Activated T-cell treated with anti-CD3 and anti-CD28 coated beads, Interleukin-2, amount 50 U/mL, for 72 hours (primary cell): ENCODE measurements at regions not wholly inside any gene's neighbourhood (a gene's known extent, or its start where the extent isn't known, plus 50 kb on each side); places are given as distances from the start of the nearest gene placed in this dataset.

Source experiments
- ATAC-seq, 2 donors: fragments of 150-1000 bp; cut with Tn5 transposase; replicated peaks in 1 of 2; 2 replicates each; pipeline ENCODE4 v1.10.0; 2021; ENCODE audit warnings: moderate library complexity in 2 of 2, mild to moderate bottlenecking in 1 of 2
- DNase-seq, 2 donors: peaks; one replicate each; pipeline ENCODE4 v3.0.0; 2021 to 2022; ENCODE audit warnings: mixed read lengths in 1 of 2
- H3K27ac Mint-ChIP-seq: one replicate; pipeline ENCODE4 v1.8.0; 2022; ENCODE audit warnings: mild to moderate bottlenecking, moderate library complexity, mixed read lengths
- H3K27me3 Mint-ChIP-seq: one replicate; pipeline ENCODE4 v1.8.0; 2022; ENCODE audit warnings: low read depth, mixed read lengths
- H3K36me3 Mint-ChIP-seq, 2 donors: one replicate each; pipeline ENCODE4 v1.8.0; 2022; ENCODE audit warnings: mixed read lengths in 2 of 2, mild to moderate bottlenecking in 1 of 2; ENCODE audit not compliant: insufficient read depth in 2 of 2
- H3K4me1 Mint-ChIP-seq: one replicate; pipeline ENCODE4 v1.8.0; 2022; ENCODE audit warnings: low read depth, mixed read lengths
- H3K4me3 Mint-ChIP-seq, 2 donors: one replicate each; pipeline ENCODE4 v1.8.0; 2022; ENCODE audit warnings: mild to moderate bottlenecking in 2 of 2, mixed read lengths in 2 of 2, moderate library complexity in 2 of 2
- H3K9me3 Mint-ChIP-seq, 2 donors: one replicate each; pipeline ENCODE4 v1.8.0; 2022; ENCODE audit warnings: mixed read lengths in 2 of 2

- Mint-ChIP-seq H3K27ac (no peak overlapping the region), H3K9me3 (peaks cover 4 to 6% of the 10 kb centered on the region in 2 donors), H3K36me3 (no peaks in the 10 kb centered on the region), H3K27me3 (peaks cover 15% of the 10 kb centered on the region), H3K4me3 (no peak overlapping the region), H3K4me1 (no peaks in the 10 kb centered on the region)
- no peak for ATAC-seq
- DNase-seq = no peak
These were observed 578.0 kb upstream of the CADM1 start for GRCh38 chr11:116082256-116082655.

- Mint-ChIP-seq H3K27ac (no peak overlapping the region), H3K36me3 (no peaks in the 10 kb centered on the region), H3K4me3 (no peak overlapping the region), H3K27me3 (peaks cover 15% of the 10 kb centered on the region), H3K9me3 (peaks cover 7 to 9% of the 10 kb centered on the region in 2 donors), H3K4me1 (no peaks in the 10 kb centered on the region)
- ATAC-seq = no peak
- no peak for DNase-seq
These were observed 575.4 kb upstream of the CADM1 start for GRCh38 chr11:116079580-116079979.

- H3K36me3 Mint-ChIP-seq = no peaks in the 10 kb centered on the region
- no peak overlapping the region for H3K27ac Mint-ChIP-seq
- no peak overlapping the region for H3K4me3 Mint-ChIP-seq
- DNase-seq = no peak
- no peak for ATAC-seq
- peaks cover 7 to 8% of the 10 kb centered on the region in 2 donors for H3K9me3 Mint-ChIP-seq
- H3K27me3 Mint-ChIP-seq = peaks cover 15% of the 10 kb centered on the region
- H3K4me1 Mint-ChIP-seq = no peaks in the 10 kb centered on the region
These were observed 573.9 kb upstream of the CADM1 start for GRCh38 chr11:116078101-116078591.

GRCh38 chr11:116077092-116077491 is 572.9 kb upstream of the CADM1 start:
- H3K27me3 Mint-ChIP-seq = peaks cover 12% of the 10 kb centered on the region

GRCh38 chr11:116073854-116074837 is 569.9 kb upstream of the CADM1 start:
- Mint-ChIP-seq H3K4me3 (no peak overlapping the region), H3K36me3 (no peaks in the 10 kb centered on the region), H3K27me3 (peaks cover 6% of the 10 kb centered on the region), H3K4me1 (no peaks in the 10 kb centered on the region), H3K9me3 (peaks cover 3% of the 10 kb centered on the region in 2 donors), H3K27ac (no peak overlapping the region)
- DNase-seq (peak in 1 of 2 donors; percentile 9), ATAC-seq (peak; percentile 50 to 76)

More at GRCh38 chr11:116077092-116077491, 572.9 kb upstream of the CADM1 start:
- no peak for DNase-seq
- no peaks in the 10 kb centered on the region for H3K36me3 Mint-ChIP-seq
- H3K4me1 Mint-ChIP-seq = no peaks in the 10 kb centered on the region
- H3K4me3 Mint-ChIP-seq = no peak overlapping the region
- H3K9me3 Mint-ChIP-seq = peaks cover 7% of the 10 kb centered on the region in 2 donors
- H3K27ac Mint-ChIP-seq = no peak overlapping the region
- ATAC-seq = no peak

GRCh38 chr11:116072601-116073410 is 568.6 kb upstream of the CADM1 start:
- DNase-seq = peak in 1 of 2 donors; percentile 6
- H3K9me3 Mint-ChIP-seq = peaks cover 3% of the 10 kb centered on the region in 2 donors
- no peak overlapping the region for H3K4me3 Mint-ChIP-seq
- no peaks in the 10 kb centered on the region for H3K36me3 Mint-ChIP-seq
- H3K4me1 Mint-ChIP-seq = no peaks in the 10 kb centered on the region
- H3K27ac Mint-ChIP-seq = no peak overlapping the region
- no peak for ATAC-seq
- peaks cover 6% of the 10 kb centered on the region for H3K27me3 Mint-ChIP-seq

GRCh38 chr11:116072133-116072532 is 567.9 kb upstream of the CADM1 start:
- peaks cover 3% of the 10 kb centered on the region in 2 donors for H3K9me3 Mint-ChIP-seq
- H3K4me1 Mint-ChIP-seq = no peaks in the 10 kb centered on the region
- no peak for DNase-seq
- no peak overlapping the region for H3K27ac Mint-ChIP-seq
- ATAC-seq = no peak
- no peaks in the 10 kb centered on the region for H3K36me3 Mint-ChIP-seq
- H3K4me3 Mint-ChIP-seq = no peak overlapping the region
- peaks cover 6% of the 10 kb centered on the region for H3K27me3 Mint-ChIP-seq

- no peak for DNase-seq
- Mint-ChIP-seq H3K27me3 (peaks cover 6% of the 10 kb centered on the region), H3K9me3 (no peaks in the 10 kb centered on the region), H3K36me3 (no peaks in the 10 kb centered on the region), H3K4me1 (no peaks in the 10 kb centered on the region), H3K27ac (no peak overlapping the region), H3K4me3 (no peak overlapping the region)
- ATAC-seq = no peak
These were observed 567.0 kb upstream of the CADM1 start for GRCh38 chr11:116071241-116071640.

GRCh38 chr11:116070520-116070919 is 566.3 kb upstream of the CADM1 start:
- H3K27ac Mint-ChIP-seq = no peak overlapping the region
- no peaks in the 10 kb centered on the region for H3K36me3 Mint-ChIP-seq
- H3K4me3 Mint-ChIP-seq = no peak overlapping the region
- no peaks in the 10 kb centered on the region for H3K9me3 Mint-ChIP-seq
- H3K4me1 Mint-ChIP-seq = no peaks in the 10 kb centered on the region
- ATAC-seq = no peak
- peaks cover 6% of the 10 kb centered on the region for H3K27me3 Mint-ChIP-seq
- DNase-seq = no peak

- ATAC-seq (no peak), DNase-seq (no peak)
- Mint-ChIP-seq H3K9me3 (no peaks in the 10 kb centered on the region), H3K27ac (no peak overlapping the region), H3K36me3 (no peaks in the 10 kb centered on the region), H3K4me1 (no peaks in the 10 kb centered on the region), H3K4me3 (no peak overlapping the region), H3K27me3 (peaks cover 6% of the 10 kb centered on the region)
These were observed 562.6 kb upstream of the CADM1 start for GRCh38 chr11:116066777-116067176.

- no peak for ATAC-seq
These were observed 561.8 kb upstream of the CADM1 start for GRCh38 chr11:116065986-116066385.

GRCh38 chr11:116065191-116065895 is 561.1 kb upstream of the CADM1 start:
- H3K36me3 Mint-ChIP-seq = no peaks in the 10 kb centered on the region
- no peak overlapping the region for H3K27ac Mint-ChIP-seq
- ATAC-seq (no peak), DNase-seq (no peak)
- H3K9me3 Mint-ChIP-seq = no peaks in the 10 kb centered on the region
- no peak overlapping the region for H3K4me3 Mint-ChIP-seq
- no peaks in the 10 kb centered on the region for H3K4me1 Mint-ChIP-seq
- no peaks in the 10 kb centered on the region for H3K27me3 Mint-ChIP-seq

More at GRCh38 chr11:116065986-116066385, 561.8 kb upstream of the CADM1 start:
- DNase-seq = no peak
- Mint-ChIP-seq H3K4me3 (no peak overlapping the region), H3K9me3 (no peaks in the 10 kb centered on the region), H3K27me3 (no peaks in the 10 kb centered on the region), H3K36me3 (no peaks in the 10 kb centered on the region), H3K27ac (no peak overlapping the region), H3K4me1 (no peaks in the 10 kb centered on the region)
